Activated CD8-positive, alpha-beta memory T cell treated with anti-CD3 and anti-CD28 coated beads, Interleukin-2, amount 10 ng/mL, durations not matched to agents 7 days and 5 days (primary cell): ENCODE measurements at regions not wholly inside any gene's neighbourhood (a gene's known extent, or its start where the extent isn't known, plus 50 kb on each side); places are given as distances from the start of the nearest gene placed in this dataset.
"Not testable (repeated sequence)": the region's sequence is repeated elsewhere in the genome, so short reads cannot be mapped to it uniquely, and the experiment has no call there.

Experiments
- ATAC-seq: fragments of 150-1000 bp; cut with Tn5 transposase; one replicate; pipeline ENCODE4 v1.10.0; 2021; ENCODE audit warnings: moderate library complexity
- CTCF ChIA-PET: fragments of 350-600 bp; sonication (Branson Sonifier 250); formaldehyde crosslinking; loops from one replicate; lab custom pipeline; 2021; ENCODE audit warnings: antibody characterized with exemption; lab: Charles Lee
- DNase-seq: peaks from one replicate; pipeline ENCODE4 v3.0.0-alpha.2; 2020
- H3K27ac Mint-ChIP-seq: one replicate; pipeline ENCODE4 v1.8.0; 2021; ENCODE audit warnings: mild to moderate bottlenecking, mixed read lengths
- H3K27me3 Mint-ChIP-seq: one replicate; pipeline ENCODE4 v1.8.0; 2021; ENCODE audit warnings: mixed read lengths
- H3K36me3 Mint-ChIP-seq: one replicate; pipeline ENCODE4 v1.8.0; 2021; ENCODE audit warnings: mild to moderate bottlenecking, mixed read lengths
- H3K4me1 Mint-ChIP-seq: one replicate; pipeline ENCODE4 v1.8.0; 2021; ENCODE audit warnings: mixed read lengths
- H3K4me3 Mint-ChIP-seq: one replicate; pipeline ENCODE4 v1.8.0; 2021; ENCODE audit warnings: mild to moderate bottlenecking, moderate library complexity, mixed read lengths
- H3K9me3 Mint-ChIP-seq: one replicate; pipeline ENCODE4 v1.8.0; 2022; ENCODE audit warnings: low read depth, mixed read lengths

- Mint-ChIP-seq H3K4me1 (no peaks in the 10 kb centered on the region), H3K9me3 (no peaks in the 10 kb centered on the region), H3K27ac (no peak overlapping the region), H3K4me3 (no peak overlapping the region), H3K27me3 (peaks cover 19% of the 10 kb centered on the region), H3K36me3 (no peaks in the 10 kb centered on the region)
- DNase-seq (no peak), ATAC-seq (no peak)
- CTCF ChIA-PET: no interaction called here
Observed at GRCh38 chr15:39028069-39028468, 463.5 kb upstream of the RASGRP1 start.

- no peak overlapping the region for H3K4me3 Mint-ChIP-seq
- ATAC-seq (no peak), DNase-seq (no peak)
- CTCF ChIA-PET: no interaction called here
- peaks cover 24% of the 10 kb centered on the region for H3K27me3 Mint-ChIP-seq
- no peaks in the 10 kb centered on the region for H3K9me3 Mint-ChIP-seq
- H3K36me3 Mint-ChIP-seq: no peaks in the 10 kb centered on the region
- no peaks in the 10 kb centered on the region for H3K4me1 Mint-ChIP-seq
- H3K27ac Mint-ChIP-seq: no peak overlapping the region
Observed at GRCh38 chr15:39029741-39030140, 465.1 kb upstream of the RASGRP1 start.

DNA sequence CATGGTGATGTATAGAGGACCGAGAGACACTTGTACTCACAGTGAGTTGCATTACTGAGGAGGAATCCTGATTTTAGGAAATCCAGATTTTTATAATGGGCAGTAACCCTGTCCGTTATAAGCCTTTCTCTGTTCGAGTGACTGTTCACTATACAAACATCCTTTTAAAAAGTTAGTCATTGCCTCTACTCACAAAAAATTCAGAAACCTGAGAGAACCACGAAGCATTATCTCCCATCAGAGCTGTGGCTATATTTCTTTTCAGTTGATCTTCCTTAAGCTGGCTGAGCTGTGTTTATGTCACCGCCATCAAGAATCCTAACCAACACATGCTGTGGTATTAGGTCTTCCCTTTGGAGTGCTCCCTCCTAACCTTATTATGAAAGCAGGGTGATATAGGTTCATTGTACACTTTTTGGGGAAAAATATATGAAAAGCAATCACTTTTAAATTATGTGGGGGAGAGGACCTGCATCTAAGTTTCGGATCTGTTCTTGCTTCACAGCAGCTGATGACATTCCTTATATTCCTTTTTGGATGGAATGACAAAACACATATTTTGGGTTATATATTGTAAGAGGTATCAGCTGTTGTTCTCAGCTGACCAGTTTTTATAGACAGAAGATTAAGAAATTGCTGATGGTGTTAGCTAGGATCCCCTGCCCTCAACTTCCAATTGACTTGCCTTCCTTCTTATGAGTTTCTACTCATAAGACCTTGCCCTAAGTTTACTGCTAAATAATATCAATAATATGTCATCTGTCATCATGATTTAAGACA lies 465.9 kb upstream of the RASGRP1 start:
- no peaks in the 10 kb centered on the region for H3K4me1 Mint-ChIP-seq
- peaks cover 24% of the 10 kb centered on the region for H3K27me3 Mint-ChIP-seq
- ATAC-seq: no peak
- H3K27ac Mint-ChIP-seq: no peak overlapping the region
- CTCF ChIA-PET: no interaction called here
- no peaks in the 10 kb centered on the region for H3K36me3 Mint-ChIP-seq
- no peaks in the 10 kb centered on the region for H3K9me3 Mint-ChIP-seq
- no peak overlapping the region for H3K4me3 Mint-ChIP-seq
- DNase-seq: no peak

DNA sequence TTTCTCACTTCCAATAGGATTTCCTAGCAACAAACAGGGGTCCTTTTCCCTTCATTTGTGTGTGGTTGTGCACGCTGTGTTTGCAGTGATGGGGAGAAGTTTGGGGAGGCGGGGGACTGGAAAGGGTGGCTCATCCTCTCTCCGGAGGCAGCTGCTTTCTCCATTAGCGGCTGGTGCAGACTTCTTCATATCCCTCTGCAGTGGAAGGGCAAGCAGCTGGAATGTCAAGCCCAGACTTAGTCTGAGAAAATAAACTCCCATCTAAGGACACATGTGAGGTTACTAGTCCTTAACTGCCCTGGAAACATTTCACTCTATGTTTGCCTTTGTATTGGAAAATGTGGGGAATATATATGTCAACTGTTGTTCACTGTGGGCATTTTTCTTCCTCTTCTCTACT lies 467.0 kb upstream of the RASGRP1 start:
- DNase-seq (no peak), ATAC-seq (no peak)
- no peaks in the 10 kb centered on the region for H3K4me1 Mint-ChIP-seq
- H3K4me3 Mint-ChIP-seq: no peak overlapping the region
- H3K9me3 Mint-ChIP-seq: no peaks in the 10 kb centered on the region
- CTCF ChIA-PET: no interaction called here
- H3K36me3 Mint-ChIP-seq: no peaks in the 10 kb centered on the region
- peaks cover 24% of the 10 kb centered on the region for H3K27me3 Mint-ChIP-seq
- no peak overlapping the region for H3K27ac Mint-ChIP-seq

GRCh38 chr15:39034816-39035215 lies 470.2 kb upstream of the RASGRP1 start:
- no peak for ATAC-seq
- H3K27ac Mint-ChIP-seq: no peak overlapping the region

GRCh38 chr15:39037611-39038010 lies 473.0 kb upstream of the RASGRP1 start:
- CTCF ChIA-PET, H3K27ac Mint-ChIP-seq, DNase-seq, H3K4me3 Mint-ChIP-seq, H3K36me3 Mint-ChIP-seq, H3K9me3 Mint-ChIP-seq, H3K4me1 Mint-ChIP-seq, ATAC-seq: not testable (repeated sequence)
- H3K27me3 Mint-ChIP-seq: peaks cover 16% of the 10 kb centered on the region

More at GRCh38 chr15:39034816-39035215, 470.2 kb upstream of the RASGRP1 start:
- Mint-ChIP-seq H3K4me1 (no peaks in the 10 kb centered on the region), H3K27me3 (peaks cover 27% of the 10 kb centered on the region), H3K9me3 (no peaks in the 10 kb centered on the region), H3K36me3 (no peaks in the 10 kb centered on the region), H3K4me3 (no peak overlapping the region)
- DNase-seq: no peak
- CTCF ChIA-PET: no interaction called here

DNA sequence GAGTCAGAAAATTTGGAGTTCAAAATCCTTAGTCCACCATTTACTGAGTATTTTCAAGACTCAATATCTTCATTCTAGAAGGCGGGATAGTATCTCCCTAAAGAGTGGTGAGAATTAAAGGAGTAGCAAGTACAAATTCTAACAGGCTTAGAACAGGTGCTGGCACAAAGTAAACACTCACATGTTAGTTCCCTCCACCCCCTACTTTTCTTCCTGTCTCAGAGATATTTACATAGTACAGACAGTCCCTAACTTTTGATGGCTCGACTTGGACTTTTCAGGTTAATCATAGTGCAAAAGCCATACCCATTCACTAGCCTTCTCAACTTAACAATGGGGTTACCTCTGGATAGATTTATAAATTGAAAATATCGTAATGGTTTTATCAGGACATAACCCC lies 476.2 kb upstream of the RASGRP1 start:
- no peak overlapping the region for H3K4me3 Mint-ChIP-seq

DNA sequence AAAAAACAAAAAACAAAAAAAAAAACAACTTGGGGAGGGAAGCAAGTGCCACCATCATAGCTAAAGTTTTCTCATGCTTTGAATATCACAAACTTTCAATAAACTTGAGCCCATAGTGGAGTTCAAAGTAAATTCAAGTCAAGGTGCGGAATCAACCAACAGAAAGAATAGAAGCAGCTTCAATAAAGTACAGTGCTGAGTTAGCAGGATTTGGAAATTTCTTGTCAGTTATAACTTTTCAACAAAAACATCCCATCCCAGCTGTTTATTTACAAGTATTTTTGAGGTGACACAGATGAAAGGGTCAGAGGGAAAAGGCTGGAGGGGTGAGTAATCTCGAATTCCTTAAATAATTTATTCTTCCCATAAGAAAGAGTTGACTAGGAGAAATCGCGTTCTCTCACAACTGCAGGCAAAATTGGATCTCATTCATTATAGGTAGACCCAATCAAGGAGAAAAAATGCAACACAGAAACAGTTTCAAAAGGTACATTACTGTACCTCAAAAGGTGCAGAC lies 477.4 kb upstream of the RASGRP1 start:
- CTCF ChIA-PET: no interaction called here
- DNase-seq (no peak), ATAC-seq (no peak)
- H3K27me3 Mint-ChIP-seq: peaks cover 6% of the 10 kb centered on the region
- no peaks in the 10 kb centered on the region for H3K4me1 Mint-ChIP-seq
- H3K9me3 Mint-ChIP-seq: no peaks in the 10 kb centered on the region
- no peak overlapping the region for H3K4me3 Mint-ChIP-seq
- H3K27ac Mint-ChIP-seq: no peak overlapping the region
- no peaks in the 10 kb centered on the region for H3K36me3 Mint-ChIP-seq

More for the DNA sequence above, 476.2 kb upstream of the RASGRP1 start:
- ATAC-seq (no peak), DNase-seq (no peak)
- H3K4me1 Mint-ChIP-seq: no peaks in the 10 kb centered on the region
- H3K9me3 Mint-ChIP-seq: no peaks in the 10 kb centered on the region
- CTCF ChIA-PET: no interaction called here
- H3K36me3 Mint-ChIP-seq: no peaks in the 10 kb centered on the region
- H3K27me3 Mint-ChIP-seq: peaks cover 6% of the 10 kb centered on the region
- no peak overlapping the region for H3K27ac Mint-ChIP-seq

GRCh38 chr15:39051626-39052322 lies 487.2 kb upstream of the RASGRP1 start:
- ATAC-seq (no peak), DNase-seq (no peak)
- Mint-ChIP-seq H3K36me3 (no peaks in the 10 kb centered on the region), H3K4me3 (no peak overlapping the region), H3K9me3 (peaks cover 7% of the 10 kb centered on the region), H3K4me1 (no peaks in the 10 kb centered on the region), H3K27ac (no peak overlapping the region), H3K27me3 (peaks cover 17% of the 10 kb centered on the region)
- CTCF ChIA-PET: no interaction called here

- ATAC-seq: no peak
- peaks cover 7% of the 10 kb centered on the region for H3K9me3 Mint-ChIP-seq
Observed at GRCh38 chr15:39052323-39052705, 487.7 kb upstream of the RASGRP1 start.

GRCh38 chr15:39053480-39053879 lies 488.9 kb upstream of the RASGRP1 start:
- no peak overlapping the region for H3K4me3 Mint-ChIP-seq
- ATAC-seq (no peak), DNase-seq (no peak)
- H3K27ac Mint-ChIP-seq: no peak overlapping the region
- H3K36me3 Mint-ChIP-seq: no peaks in the 10 kb centered on the region
- peaks cover 7% of the 10 kb centered on the region for H3K9me3 Mint-ChIP-seq
- no peaks in the 10 kb centered on the region for H3K4me1 Mint-ChIP-seq
- CTCF ChIA-PET: no interaction called here
- H3K27me3 Mint-ChIP-seq: peaks cover 17% of the 10 kb centered on the region

More at GRCh38 chr15:39052323-39052705, 487.7 kb upstream of the RASGRP1 start:
- DNase-seq: no peak
- CTCF ChIA-PET: no interaction called here
- H3K27ac Mint-ChIP-seq: no peak overlapping the region
- peaks cover 17% of the 10 kb centered on the region for H3K27me3 Mint-ChIP-seq
- no peaks in the 10 kb centered on the region for H3K4me1 Mint-ChIP-seq
- no peak overlapping the region for H3K4me3 Mint-ChIP-seq
- H3K36me3 Mint-ChIP-seq: no peaks in the 10 kb centered on the region

- H3K4me1 Mint-ChIP-seq: no peaks in the 10 kb centered on the region
- peaks cover 17% of the 10 kb centered on the region for H3K27me3 Mint-ChIP-seq
- no peak overlapping the region for H3K27ac Mint-ChIP-seq
- peaks cover 3% of the 10 kb centered on the region for H3K9me3 Mint-ChIP-seq
- DNase-seq (no peak), ATAC-seq (no peak)
- no peaks in the 10 kb centered on the region for H3K36me3 Mint-ChIP-seq
- CTCF ChIA-PET: no interaction called here
- H3K4me3 Mint-ChIP-seq: no peak overlapping the region
Observed at GRCh38 chr15:39054128-39054732, 489.6 kb upstream of the RASGRP1 start.

DNA sequence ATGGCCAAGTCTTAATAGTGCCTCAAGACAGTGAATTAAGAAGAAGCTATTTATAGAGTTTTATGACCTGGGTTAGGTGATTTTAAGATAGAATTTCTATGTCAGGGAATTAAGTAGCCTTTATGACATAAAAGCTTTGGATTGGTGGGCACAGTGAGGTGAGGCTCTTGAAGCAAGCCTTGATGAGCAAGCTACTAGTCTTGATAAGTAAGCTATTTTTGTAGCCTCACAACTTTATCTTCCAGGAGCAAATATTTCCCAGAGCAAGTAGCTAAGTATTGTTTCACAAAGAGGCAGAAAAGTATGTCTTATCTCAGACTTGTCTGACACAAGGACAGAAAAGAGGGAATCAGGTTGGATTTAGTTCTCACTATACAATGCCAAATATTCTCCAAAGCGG lies 491.7 kb upstream of the RASGRP1 start:
- H3K4me3 Mint-ChIP-seq: no peak overlapping the region
- DNase-seq: no peak
- H3K36me3 Mint-ChIP-seq: no peaks in the 10 kb centered on the region
- H3K4me1 Mint-ChIP-seq: no peaks in the 10 kb centered on the region
- no peak for ATAC-seq
- H3K27ac Mint-ChIP-seq: no peak overlapping the region
- peaks cover 23% of the 10 kb centered on the region for H3K27me3 Mint-ChIP-seq
- CTCF ChIA-PET: no interaction called here
- no peaks in the 10 kb centered on the region for H3K9me3 Mint-ChIP-seq
